ENCODE measurements at regions not wholly inside any gene's neighbourhood (a gene's known extent, or its start where the extent isn't known, plus 50 kb on each side); places are given as distances from the start of the nearest gene placed in this dataset.

- H3K4me1 Mint-ChIP-seq (ENCODE audit: low read depth, unreplicated experiment): no peaks in the 10 kb centered on the region
Observed at GRCh38 chr16:6910301-6910700, 422.3 kb upstream of the RBFOX1 start.

GRCh38 chr16:6905601-6906000, 427.0 kb upstream of the RBFOX1 start:
- H3K27me3 Mint-ChIP-seq (ENCODE audit: unreplicated experiment): peaks cover 3% of the 10 kb centered on the region
- no peak overlapping the region for H3K4me3 Mint-ChIP-seq (ENCODE audit: unreplicated experiment)
- peaks cover 6% of the 10 kb centered on the region for H3K36me3 Mint-ChIP-seq (ENCODE audit: unreplicated experiment)
- H3K27ac Mint-ChIP-seq (ENCODE audit: unreplicated experiment): no peak overlapping the region
- DNase-seq: no peak
- peaks cover 11% of the 10 kb centered on the region for H3K9me3 Mint-ChIP-seq (ENCODE audit: unreplicated experiment)
- no peak for TF ChIP-seq CTCF (IDR thresholded peaks at IDR 0.05; ENCODE audit: partially characterized antibody, unreplicated experiment)
- peaks cover under 1% of the 10 kb centered on the region for H3K4me1 Mint-ChIP-seq (ENCODE audit: low read depth, unreplicated experiment)

More at GRCh38 chr16:6910301-6910700, 422.3 kb upstream of the RBFOX1 start:
- no peak overlapping the region for H3K27ac Mint-ChIP-seq (ENCODE audit: unreplicated experiment)
- H3K4me3 Mint-ChIP-seq (ENCODE audit: unreplicated experiment): no peak overlapping the region
- peaks cover 7% of the 10 kb centered on the region for H3K9me3 Mint-ChIP-seq (ENCODE audit: unreplicated experiment)
- DNase-seq: no peak
- no peak for TF ChIP-seq CTCF (IDR thresholded peaks at IDR 0.05; ENCODE audit: partially characterized antibody, unreplicated experiment)
- peaks cover 3% of the 10 kb centered on the region for H3K27me3 Mint-ChIP-seq (ENCODE audit: unreplicated experiment)
- H3K36me3 Mint-ChIP-seq (ENCODE audit: unreplicated experiment): peaks cover 6% of the 10 kb centered on the region

GRCh38 chr16:6903671-6904070, 429.0 kb upstream of the RBFOX1 start:
- Mint-ChIP-seq H3K4me1 (ENCODE audit: low read depth, unreplicated experiment) (peaks cover 7% of the 10 kb centered on the region), H3K4me3 (ENCODE audit: unreplicated experiment) (no peak overlapping the region), H3K9me3 (ENCODE audit: unreplicated experiment) (peaks cover 12% of the 10 kb centered on the region), H3K27me3 (ENCODE audit: unreplicated experiment) (peaks cover 3% of the 10 kb centered on the region), H3K27ac (ENCODE audit: unreplicated experiment) (no peak overlapping the region), H3K36me3 (ENCODE audit: unreplicated experiment) (no peaks in the 10 kb centered on the region)
- no peak for TF ChIP-seq CTCF (IDR thresholded peaks at IDR 0.05; ENCODE audit: partially characterized antibody, unreplicated experiment)
- no peak for DNase-seq

GRCh38 chr16:6898896-6899295, 433.7 kb upstream of the RBFOX1 start:
- Mint-ChIP-seq H3K27me3 (ENCODE audit: unreplicated experiment) (no peaks in the 10 kb centered on the region), H3K4me3 (ENCODE audit: unreplicated experiment) (no peak overlapping the region), H3K9me3 (ENCODE audit: unreplicated experiment) (peaks cover 9% of the 10 kb centered on the region), H3K36me3 (ENCODE audit: unreplicated experiment) (no peaks in the 10 kb centered on the region), H3K4me1 (ENCODE audit: low read depth, unreplicated experiment) (peaks cover 7% of the 10 kb centered on the region), H3K27ac (ENCODE audit: unreplicated experiment) (no peak overlapping the region)
- TF ChIP-seq CTCF (IDR thresholded peaks at IDR 0.05; ENCODE audit: partially characterized antibody, unreplicated experiment): no peak
- no peak for DNase-seq

- TF ChIP-seq CTCF (IDR thresholded peaks at IDR 0.05; ENCODE audit: partially characterized antibody, unreplicated experiment): no peak
- no peak overlapping the region for H3K4me3 Mint-ChIP-seq (ENCODE audit: unreplicated experiment)
- peaks cover 8% of the 10 kb centered on the region for H3K9me3 Mint-ChIP-seq (ENCODE audit: unreplicated experiment)
- no peaks in the 10 kb centered on the region for H3K27me3 Mint-ChIP-seq (ENCODE audit: unreplicated experiment)
- no peaks in the 10 kb centered on the region for H3K36me3 Mint-ChIP-seq (ENCODE audit: unreplicated experiment)
- H3K27ac Mint-ChIP-seq (ENCODE audit: unreplicated experiment): no peak overlapping the region
- H3K4me1 Mint-ChIP-seq (ENCODE audit: low read depth, unreplicated experiment): peaks cover 7% of the 10 kb centered on the region
- DNase-seq: peak; percentile 15
Observed at GRCh38 chr16:6897876-6898485, 434.7 kb upstream of the RBFOX1 start.

Data from glutamatergic neuron (in vitro differentiated cells).